HK-2 (cell line): ENCODE measurements at regions not wholly inside any gene's neighbourhood (a gene's known extent, or its start where the extent isn't known, plus 50 kb on each side); places are given as distances from the start of the nearest gene placed in this dataset.

Source experiments
- DNase-seq: peaks from one replicate; pipeline ENCODE4 v3.0.0-alpha.2; 2018; ENCODE audit not compliant: unreplicated experiment

GRCh38 chr9:91130796-91131318 is 230.9 kb downstream of the AUH start:
- no peak for DNase-seq

DNA sequence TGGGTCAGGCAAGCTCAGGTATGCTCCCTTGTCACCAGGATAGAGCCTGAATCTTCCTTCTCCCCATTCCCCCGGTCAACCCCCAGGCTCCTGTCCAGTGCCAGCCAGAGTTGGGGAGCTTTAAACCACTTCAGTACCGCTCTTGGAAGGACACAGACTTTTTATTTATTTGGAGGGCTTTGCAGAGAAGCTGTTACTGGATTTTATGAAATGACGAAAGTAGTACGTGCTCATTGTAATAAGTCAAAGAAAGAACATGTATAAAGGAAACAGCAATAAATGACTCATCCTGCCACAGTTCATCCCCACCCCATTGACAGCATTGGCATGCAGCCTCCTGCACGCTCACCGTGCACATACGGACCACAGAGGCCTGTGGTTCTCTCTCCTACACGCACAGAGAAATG is 230.3 kb downstream of the AUH start:
- peak; percentile 7 for DNase-seq

DNA sequence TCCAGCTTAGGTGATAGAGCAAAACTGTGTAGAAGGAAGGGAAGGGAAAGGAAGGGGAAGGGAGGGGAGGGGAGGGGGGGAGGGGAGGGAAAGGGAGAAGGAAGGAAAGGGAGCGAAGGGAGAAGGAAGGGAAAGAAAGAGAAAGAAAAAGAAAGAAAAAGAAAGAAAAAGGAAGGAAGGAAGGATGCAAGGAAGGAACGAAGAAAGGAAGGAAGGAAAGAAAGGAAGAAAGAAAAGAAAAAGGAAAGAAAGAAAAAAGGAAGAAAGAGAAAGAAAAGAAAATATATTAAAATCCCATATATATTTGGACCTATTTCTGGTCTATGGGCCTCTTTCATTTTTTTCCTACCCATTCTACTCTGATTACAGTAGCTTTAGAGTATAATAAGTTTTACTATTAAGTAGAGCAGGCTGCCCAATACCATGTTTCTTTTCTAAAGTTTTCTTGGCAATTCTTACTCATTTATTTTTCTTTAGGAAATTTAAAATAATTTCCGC is 229.1 kb downstream of the AUH start:
- DNase-seq, result no peak

DNA sequence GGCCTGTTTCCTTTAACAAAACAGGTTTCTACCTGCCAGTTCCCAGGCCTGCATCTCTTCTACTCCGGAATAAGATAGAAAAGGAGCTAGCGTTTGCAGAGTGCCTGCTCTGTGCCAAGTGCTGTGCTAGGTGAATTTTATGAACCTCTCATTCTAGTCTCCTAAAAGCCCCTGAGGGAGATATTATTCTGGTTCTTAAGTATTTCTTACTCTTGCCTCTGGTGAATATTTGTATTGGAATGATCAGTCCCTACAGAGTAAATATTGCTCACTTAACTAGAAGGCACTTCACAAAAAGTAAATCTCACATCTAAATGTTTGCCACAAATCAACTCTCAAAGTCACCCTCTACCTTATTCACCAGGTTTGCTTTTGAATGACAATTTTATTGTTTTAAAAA is 227.1 kb downstream of the AUH start:
- no peak for DNase-seq

DNA sequence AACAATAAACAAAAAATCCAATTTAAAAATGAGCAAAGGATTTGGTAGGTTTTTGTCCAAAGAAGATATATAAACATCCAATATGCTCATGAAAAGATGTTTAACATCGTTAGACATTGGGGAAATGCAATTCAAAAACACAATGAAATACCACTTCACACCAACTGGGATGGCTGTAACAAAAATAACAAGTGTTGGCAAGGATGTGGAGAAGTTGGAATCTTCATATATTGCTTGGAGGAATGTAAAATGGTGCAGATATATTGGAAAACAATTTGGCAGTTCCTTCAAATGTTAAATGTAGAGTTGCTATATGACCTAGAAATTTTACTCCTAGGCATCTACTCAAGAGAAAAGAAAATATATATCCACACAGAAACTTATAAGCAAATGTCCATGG is 224.3 kb downstream of the AUH start:
- DNase-seq, result no peak

DNA sequence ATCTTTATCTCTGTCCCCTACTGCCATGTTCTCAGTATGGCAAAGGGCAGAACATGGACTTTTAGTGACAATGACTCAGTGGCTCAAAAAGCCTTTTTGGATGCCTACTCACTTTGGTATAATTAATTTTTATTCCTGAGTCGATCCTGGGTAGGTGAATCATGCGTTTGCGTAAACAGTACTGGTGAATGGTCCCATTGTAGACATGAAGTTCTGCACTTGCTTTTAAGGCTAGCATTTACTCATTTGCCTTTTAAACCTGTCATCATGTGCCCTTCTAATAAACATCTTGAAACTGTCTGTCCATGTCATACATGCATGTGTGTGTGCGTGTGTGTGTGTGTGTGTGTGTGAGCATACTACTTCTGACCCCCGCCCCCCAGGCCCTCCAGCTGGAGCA is 223.0 kb downstream of the AUH start:
- no peak for DNase-seq

- no peak for DNase-seq
Observed at GRCh38 chr9:91141407-91141965, 220.2 kb downstream of the AUH start.

DNA sequence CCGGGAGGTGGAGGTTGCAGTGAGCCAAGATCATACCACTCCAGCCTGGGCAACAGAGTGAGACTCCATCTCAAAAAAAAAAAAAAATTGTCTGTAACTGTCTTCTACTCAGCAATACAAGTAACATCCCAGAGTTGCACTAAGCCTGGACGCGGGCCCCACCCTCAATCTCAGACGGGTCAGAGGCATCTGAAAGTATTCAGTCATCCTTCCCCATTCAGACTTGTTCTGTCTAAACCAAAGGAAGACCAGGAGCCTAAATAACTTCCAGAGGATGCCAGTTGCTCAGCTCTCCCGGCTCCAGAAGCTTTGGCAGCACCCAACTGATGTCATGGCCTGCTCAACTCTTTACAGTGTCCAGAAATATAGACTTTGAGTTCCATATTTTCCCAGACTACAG is 218.6 kb downstream of the AUH start:
- no peak for DNase-seq

GRCh38 chr9:91143642-91144041 is 218.1 kb downstream of the AUH start:
- DNase-seq, result no peak

GRCh38 chr9:91144769-91145168 is 216.9 kb downstream of the AUH start:
- no peak for DNase-seq

DNA sequence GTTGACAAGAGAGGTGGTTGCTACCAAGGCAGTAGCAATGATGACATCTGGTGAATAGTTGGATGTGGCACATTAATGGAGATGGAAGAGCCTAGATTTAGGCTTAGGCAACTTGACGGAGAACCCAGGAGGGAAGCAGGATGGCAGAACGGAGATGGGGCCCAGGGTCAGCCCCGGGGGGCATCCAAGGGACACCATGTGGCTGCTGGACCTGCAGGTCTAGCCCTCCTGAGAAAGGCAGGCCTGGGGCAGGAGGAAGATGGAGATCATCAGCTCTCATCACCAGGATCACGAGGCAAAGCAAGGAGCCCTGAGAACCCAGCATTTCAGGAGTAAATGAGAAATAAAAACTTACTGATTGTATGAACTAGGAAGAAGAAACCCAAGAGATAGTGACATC is 216.2 kb downstream of the AUH start:
- no peak for DNase-seq

- DNase-seq, result no peak
Observed at GRCh38 chr9:91146391-91147019, 215.2 kb downstream of the AUH start.

- DNase-seq, result no peak
Observed at GRCh38 chr9:91147079-91147708, 214.5 kb downstream of the AUH start.

DNA sequence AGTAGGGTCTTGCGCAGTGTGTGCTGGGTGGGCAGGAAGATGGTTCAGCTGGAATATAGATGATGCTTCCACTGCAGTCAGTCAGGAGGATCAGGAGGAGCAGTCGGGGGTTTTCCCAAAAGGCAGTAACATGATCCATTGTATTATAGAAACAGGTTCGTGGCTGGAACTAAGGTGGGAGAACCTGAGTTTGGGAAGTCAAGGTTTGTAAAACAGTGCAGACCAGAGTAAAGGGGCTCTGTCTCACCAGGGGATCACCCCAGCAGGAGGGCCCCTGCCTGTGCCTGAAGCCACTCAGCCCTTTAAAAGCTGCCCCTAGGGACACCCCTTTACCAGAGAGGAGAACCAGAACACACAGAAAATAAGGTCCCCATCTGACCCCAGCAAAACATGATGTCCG is 213.4 kb downstream of the AUH start:
- no peak for DNase-seq

GRCh38 chr9:91150273-91150997 is 211.3 kb downstream of the AUH start:
- DNase-seq, result no peak

DNA sequence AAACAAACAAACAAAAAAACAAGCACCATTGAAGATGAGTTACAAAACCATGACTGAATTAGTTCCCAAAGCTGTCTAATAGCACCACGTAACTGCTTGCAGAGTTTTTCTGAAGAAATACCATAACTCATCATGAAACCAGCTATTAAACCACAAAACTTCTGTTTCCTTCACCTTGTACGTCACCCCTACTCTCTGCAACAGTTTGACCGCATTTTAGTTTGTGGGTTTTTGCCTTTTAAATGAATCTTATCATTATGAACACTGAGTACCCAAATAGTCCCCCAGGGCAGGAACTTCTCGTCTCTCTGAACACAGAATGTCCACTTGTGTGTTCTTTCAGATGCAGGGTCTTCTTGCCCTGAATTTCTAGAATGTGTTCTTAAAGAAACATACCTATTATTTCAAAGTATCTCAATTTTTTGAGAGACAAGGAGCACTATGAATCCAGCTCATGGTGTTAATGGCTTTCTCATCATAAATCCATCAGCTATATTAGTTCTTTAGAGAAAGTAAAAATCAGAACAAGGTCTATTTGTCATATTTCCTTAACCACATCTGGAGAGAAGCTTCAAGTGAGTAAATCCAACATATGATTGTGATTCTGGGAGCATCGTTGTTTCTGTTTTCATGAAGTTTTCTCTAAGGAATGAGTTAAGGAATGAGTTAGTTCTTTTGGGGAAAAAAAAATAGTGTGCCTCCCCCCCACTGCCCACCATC is 210.6 kb downstream of the AUH start:
- no peak for DNase-seq

GRCh38 chr9:91151718-91152095 is 210.0 kb downstream of the AUH start:
- DNase-seq, result no peak

DNA sequence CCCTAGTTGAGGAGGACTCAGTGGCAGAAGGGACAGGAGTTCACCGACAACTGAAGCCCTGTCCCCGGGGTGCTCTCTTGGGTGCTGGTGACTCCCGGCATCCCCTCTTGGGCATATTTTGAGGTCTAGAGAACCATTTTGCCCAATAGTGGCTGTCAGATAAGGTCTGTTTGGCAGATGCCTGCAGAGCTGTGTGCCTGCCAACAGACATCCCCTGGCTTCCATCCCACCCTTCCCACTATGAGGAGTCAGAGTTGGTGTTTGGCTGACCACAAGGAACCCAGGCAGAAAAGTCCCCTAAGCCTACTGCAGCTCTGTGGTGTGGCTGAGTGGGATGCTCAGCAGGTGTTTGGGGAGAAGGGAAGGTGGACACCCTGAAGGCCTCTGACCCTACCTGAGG is 207.0 kb downstream of the AUH start:
- DNase-seq, result no peak

GRCh38 chr9:91155181-91155580 is 206.5 kb downstream of the AUH start:
- no peak for DNase-seq

- DNase-seq, result no peak
Observed at GRCh38 chr9:91155746-91156376, 205.9 kb downstream of the AUH start.

GRCh38 chr9:91156451-91157234 is 205.1 kb downstream of the AUH start:
- no peak for DNase-seq
